ENCODE measurements at regions not wholly inside any gene's neighbourhood (a gene's known extent, or its start where the extent isn't known, plus 50 kb on each side); places are given as distances from the start of the nearest gene placed in this dataset.

DNA sequence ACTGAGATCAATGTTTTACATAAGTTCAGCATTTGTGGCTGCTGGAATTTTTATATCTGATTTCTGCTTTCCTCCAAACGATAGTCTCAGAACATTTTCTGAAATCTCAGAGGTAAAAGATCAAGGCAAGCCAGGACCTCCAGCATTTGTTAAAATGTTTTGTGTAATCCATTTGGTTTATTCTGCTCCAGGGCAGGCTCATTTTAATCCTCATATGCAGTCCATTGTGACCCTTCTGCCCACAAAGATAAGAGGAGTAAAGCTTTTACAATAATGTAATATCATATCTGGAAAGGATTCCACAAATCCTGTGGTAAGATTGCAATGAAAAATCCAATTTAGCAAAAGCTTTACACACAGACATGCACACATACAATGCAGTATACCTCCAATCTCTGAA lies 55.3 kb upstream of the KCNH5 start:
- TF ChIP-seq POLR2A (IDR thresholded peaks at IDR 0.05): no peak
- TF ChIP-seq, protein P1, sequence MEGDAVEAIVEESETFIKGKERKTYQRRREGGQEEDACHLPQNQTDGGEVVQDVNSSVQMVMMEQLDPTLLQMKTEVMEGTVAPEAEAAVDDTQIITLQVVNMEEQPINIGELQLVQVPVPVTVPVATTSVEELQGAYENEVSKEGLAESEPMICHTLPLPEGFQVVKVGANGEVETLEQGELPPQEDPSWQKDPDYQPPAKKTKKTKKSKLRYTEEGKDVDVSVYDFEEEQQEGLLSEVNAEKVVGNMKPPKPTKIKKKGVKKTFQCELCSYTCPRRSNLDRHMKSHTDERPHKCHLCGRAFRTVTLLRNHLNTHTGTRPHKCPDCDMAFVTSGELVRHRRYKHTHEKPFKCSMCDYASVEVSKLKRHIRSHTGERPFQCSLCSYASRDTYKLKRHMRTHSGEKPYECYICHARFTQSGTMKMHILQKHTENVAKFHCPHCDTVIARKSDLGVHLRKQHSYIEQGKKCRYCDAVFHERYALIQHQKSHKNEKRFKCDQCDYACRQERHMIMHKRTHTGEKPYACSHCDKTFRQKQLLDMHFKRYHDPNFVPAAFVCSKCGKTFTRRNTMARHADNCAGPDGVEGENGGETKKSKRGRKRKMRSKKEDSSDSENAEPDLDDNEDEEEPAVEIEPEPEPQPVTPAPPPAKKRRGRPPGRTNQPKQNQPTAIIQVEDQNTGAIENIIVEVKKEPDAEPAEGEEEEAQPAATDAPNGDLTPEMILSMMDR (IDR thresholded peaks at IDR 0.05): no peak

All from breast epithelium (tissue), 3 donors.